H1 (cell line): ENCODE measurements at regions not wholly inside any gene's neighbourhood (a gene's known extent, or its start where the extent isn't known, plus 50 kb on each side); places are given as distances from the start of the nearest gene placed in this dataset.

Experiments
- ASH2L ChIP-seq: fragments of 200-600, 300-600 bp; sonication (generic); IDR thresholded peaks from one replicate; pipeline ENCODE4 v1.7.1; 2017; ENCODE audit warnings: low read length
- EP300 ChIP-seq, 2 experiments: IDR thresholded peaks; 1 replicate in 1 of 2; 2 replicates in 1 of 2; pipeline ENCODE4 v1.6.1; 2011 to 2012; ENCODE audit warnings: low read depth in 2 of 2, low read length in 2 of 2, mild to moderate bottlenecking in 2 of 2, borderline replicate concordance in 1 of 2, inconsistent platforms in 1 of 2, moderate library complexity in 1 of 2
- HDAC2 ChIP-seq, 2 experiments: fragments of 300-600 bp in 1 of 2; sonication (generic) in 1 of 2; IDR thresholded peaks; 2 replicates each; pipeline ENCODE4 v1.6.1; 2011 to 2012; ENCODE audit warnings: low read depth in 2 of 2, low read length in 2 of 2, mild to moderate bottlenecking in 2 of 2, moderate library complexity in 2 of 2, borderline replicate concordance in 1 of 2, inconsistent platforms in 1 of 2
- JUND ChIP-seq: IDR thresholded peaks from 2 replicates; pipeline ENCODE4 v1.6.1; 2011; ENCODE audit warnings: mild to moderate bottlenecking, improper control_type of control experiment, low read length
- POLR2A ChIP-seq, 2 experiments: IDR thresholded peaks; 1 replicate in 1 of 2; 2 replicates in 1 of 2; pipeline ENCODE4 v1.6.1; 2011; ENCODE audit warnings: low read depth in 2 of 2, low read length in 2 of 2, mild to moderate bottlenecking in 2 of 2; ENCODE audit errors: control extremely low read depth in 1 of 2
- POLR2AphosphoS5 ChIP-seq: IDR thresholded peaks from 2 replicates; pipeline ENCODE4 v1.6.1; 2011; ENCODE audit warnings: low read depth, low read length
- RBBP5 ChIP-seq: IDR thresholded peaks from 2 replicates; pipeline ENCODE4 v1.7.1; 2012; ENCODE audit warnings: low read depth, mild to moderate bottlenecking, inconsistent platforms, low read length, moderate library complexity, borderline replicate concordance
- SAP30 ChIP-seq: fragments of 300-600 bp; sonication (generic); IDR thresholded peaks from 2 replicates; pipeline ENCODE4 v1.7.1; 2012; ENCODE audit warnings: low read length, moderate library complexity, mild to moderate bottlenecking, inconsistent platforms; ENCODE audit not compliant: insufficient read depth, insufficient replicate concordance
- SRF ChIP-seq: IDR thresholded peaks from 2 replicates; pipeline ENCODE4 v1.6.1; 2011; ENCODE audit warnings: mild to moderate bottlenecking, low read depth, low read length, moderate library complexity
- TF ChIP-seq, protein P1 (sequence below), 3 experiments: IDR thresholded peaks; 1 replicate in 2 of 3; 2 replicates in 1 of 3; pipeline versions ENCODE4 v1.5.1 to v1.6.1; 2011; ENCODE audit warnings: low read length in 3 of 3, mild to moderate bottlenecking in 3 of 3, inconsistent platforms in 2 of 3, low read depth in 1 of 3, moderate library complexity in 1 of 3; ENCODE audit not compliant: insufficient read depth in 1 of 3; ENCODE audit errors: control extremely low read depth in 1 of 3

DNA sequence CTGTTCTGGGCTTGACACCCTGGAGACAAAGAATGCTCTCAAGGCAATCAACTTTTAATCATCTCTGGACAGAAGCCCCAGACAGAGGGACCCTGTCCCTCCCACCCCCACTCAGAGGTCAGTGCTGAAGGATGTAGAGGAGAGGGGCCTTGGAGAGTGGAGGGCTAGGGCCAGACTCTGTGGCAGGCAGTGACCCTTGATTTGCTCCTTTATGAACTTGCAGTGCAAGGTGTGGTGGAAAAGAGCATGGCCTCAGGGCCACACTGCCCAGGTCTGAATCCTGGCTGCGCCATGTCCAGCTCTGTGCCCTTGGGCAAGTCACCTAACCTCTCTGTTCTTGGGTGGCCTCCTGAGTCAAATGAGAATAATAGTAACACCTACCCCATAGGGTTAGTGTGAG is 134.3 kb downstream of the TMEM132E start:
- TF ChIP-seq, protein P1, sequence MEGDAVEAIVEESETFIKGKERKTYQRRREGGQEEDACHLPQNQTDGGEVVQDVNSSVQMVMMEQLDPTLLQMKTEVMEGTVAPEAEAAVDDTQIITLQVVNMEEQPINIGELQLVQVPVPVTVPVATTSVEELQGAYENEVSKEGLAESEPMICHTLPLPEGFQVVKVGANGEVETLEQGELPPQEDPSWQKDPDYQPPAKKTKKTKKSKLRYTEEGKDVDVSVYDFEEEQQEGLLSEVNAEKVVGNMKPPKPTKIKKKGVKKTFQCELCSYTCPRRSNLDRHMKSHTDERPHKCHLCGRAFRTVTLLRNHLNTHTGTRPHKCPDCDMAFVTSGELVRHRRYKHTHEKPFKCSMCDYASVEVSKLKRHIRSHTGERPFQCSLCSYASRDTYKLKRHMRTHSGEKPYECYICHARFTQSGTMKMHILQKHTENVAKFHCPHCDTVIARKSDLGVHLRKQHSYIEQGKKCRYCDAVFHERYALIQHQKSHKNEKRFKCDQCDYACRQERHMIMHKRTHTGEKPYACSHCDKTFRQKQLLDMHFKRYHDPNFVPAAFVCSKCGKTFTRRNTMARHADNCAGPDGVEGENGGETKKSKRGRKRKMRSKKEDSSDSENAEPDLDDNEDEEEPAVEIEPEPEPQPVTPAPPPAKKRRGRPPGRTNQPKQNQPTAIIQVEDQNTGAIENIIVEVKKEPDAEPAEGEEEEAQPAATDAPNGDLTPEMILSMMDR (IDR thresholded peaks at IDR 0.05; ENCODE audit: control extremely low read depth in 1 of 3, insufficient read depth in 1 of 3, low read depth in 1 of 3, low read length in 3 of 3), result no peak
- TF ChIP-seq ASH2L (no peak), SRF (no peak), POLR2A (IDR thresholded peaks at IDR 0.05; ENCODE audit: control extremely low read depth in 1 of 2, low read depth in 2 of 2, low read length in 2 of 2) (no peak), POLR2AphosphoS5 (no peak), HDAC2 (IDR thresholded peaks at IDR 0.05; ENCODE audit: borderline replicate concordance in 1 of 2, low read depth in 2 of 2, low read length in 2 of 2) (no peak), RBBP5 (no peak), JUND (no peak), EP300 (IDR thresholded peaks at IDR 0.05; ENCODE audit: borderline replicate concordance in 1 of 2, low read depth in 2 of 2, low read length in 2 of 2) (no peak), SAP30 (no peak)
